HepG2 (cell line): ENCODE measurements at regions not wholly inside any gene's neighbourhood (a gene's known extent, or its start where the extent isn't known, plus 50 kb on each side); places are given as distances from the start of the nearest gene placed in this dataset.

ENCODE experiments used
- ATAC-seq: fragments of 200-7000 bp; cut with Tn5 transposase; 3 replicates; pipeline ENCODE4 v1.9.1; 2020; ENCODE audit warnings: mild to moderate bottlenecking, moderate library complexity
- BruUV-seq: library from RNA; stranded (reverse); fragments of 400-500 nt; replicated peaks from 2 replicates; lab custom pipeline; 2021; lab: Mats Ljungman, UMichigan
- CTCF ChIA-PET: fragments of 300-600 bp; formaldehyde crosslinking; extraction: SDS; loops from one replicate; lab custom pipeline; 2021; ENCODE audit warnings: low total read pairs, inconsistent platforms, low intra/inter-chr PET ratio; lab: Yijun Ruan, JAX
- POLR2A ChIA-PET: fragments of 350-600 bp; sonication (Branson Sonifier 250); formaldehyde crosslinking; loops from one replicate; lab custom pipeline; 2020; ENCODE audit warnings: antibody characterized with exemption, inconsistent platforms; lab: Yijun Ruan, JAX
- DNase-seq: peaks from one replicate; pipeline ENCODE4 v3.0.0-alpha.2; 2015; ENCODE audit warnings: low spot score
- FAIRE-seq: peaks from 3 replicates; lab custom pipeline; 2011; peaks lifted over from hg19 to GRCh38; lab: Jason Lieb, UNC
- H2AFZ ChIP-seq: one replicate; pipeline ENCODE4 v1.6.1; 2011; ENCODE audit warnings: low read length, inconsistent platforms
- H3K27ac ChIP-seq: fragments of 300-600 bp; 3 replicates; pipeline ENCODE4 v1.8.0; 2011; ENCODE audit warnings: mixed run types, mild to moderate bottlenecking, mixed read lengths, low read length, inconsistent platforms; ENCODE audit not compliant: insufficient read depth; ENCODE audit errors: extremely low read length
- H3K27me3 ChIP-seq, 2 experiments: fragments of 200-600 bp in 1 of 2; 2 replicates in 1 of 2; 3 replicates in 1 of 2; pipeline versions ENCODE4 v1.6.0 to v1.8.0; 2011; ENCODE audit warnings: low read length in 2 of 2, mild to moderate bottlenecking in 2 of 2, moderate library complexity in 2 of 2, inconsistent platforms in 1 of 2; ENCODE audit not compliant: insufficient read depth in 2 of 2, control insufficient read depth in 1 of 2
- H3K36me3 ChIP-seq, 2 experiments: fragments of 200-600 bp in 1 of 2; replicated peaks in 1 of 2; 2 replicates in 1 of 2; 3 replicates in 1 of 2; pipeline versions ENCODE4 v1.5.1 to v1.8.0; 2011; ENCODE audit warnings: low read length in 2 of 2, inconsistent platforms in 1 of 2; ENCODE audit not compliant: insufficient read depth in 2 of 2, control insufficient read depth in 1 of 2
- H3K4me1 ChIP-seq: 2 replicates; pipeline ENCODE4 v1.5.1; 2012; ENCODE audit warnings: low read length, inconsistent platforms; ENCODE audit not compliant: insufficient read depth
- H3K4me2 ChIP-seq: 2 replicates; pipeline ENCODE4 v1.6.0; 2011; ENCODE audit warnings: low read depth, low read length, inconsistent platforms
- H3K4me3 ChIP-seq, 3 experiments: fragments of 200-600 bp in 1 of 3; sonication (generic), shearing (Covaris generic) in 1 of 3; replicated peaks in 1 of 3; 2 replicates each; pipeline ENCODE4 v1.5.1; 2011 to 2016; ENCODE audit warnings: low read length in 3 of 3, inconsistent platforms in 2 of 3, low read depth in 2 of 3, mild to moderate bottlenecking in 2 of 3, control low read depth in 1 of 3, mixed read lengths in 1 of 3; ENCODE audit not compliant: insufficient read depth in 1 of 3
- H3K79me2 ChIP-seq: one replicate; pipeline ENCODE4 v1.6.1; 2011; ENCODE audit warnings: low read length, inconsistent platforms; ENCODE audit not compliant: insufficient read depth
- H3K9ac ChIP-seq: 2 replicates; pipeline ENCODE4 v1.6.0; 2011; ENCODE audit warnings: mild to moderate bottlenecking, low read depth, low read length, inconsistent platforms; ENCODE audit not compliant: insufficient read depth
- H3K9me3 ChIP-seq: 2 replicates; pipeline ENCODE4 v1.5.1; 2012; ENCODE audit warnings: mild to moderate bottlenecking, low read length
- H4K20me1 ChIP-seq: 2 replicates; pipeline ENCODE4 v1.6.0; 2011; ENCODE audit warnings: inconsistent platforms, mild to moderate bottlenecking, low read length, moderate library complexity; ENCODE audit not compliant: insufficient read depth
- ADNP ChIP-seq: sonication (generic); formaldehyde crosslinking; IDR thresholded peaks from 2 replicates; pipeline ENCODE4 v1.4.0; 2020; ENCODE audit warnings: missing genetic modification reagents
- FOXA1 ChIP-seq, 2 experiments: fragments of 450-650 bp in 1 of 2; sonication (generic) in 1 of 2; formaldehyde crosslinking in 1 of 2; IDR thresholded peaks; 2 replicates each; pipeline versions ENCODE4 v1.4.0 to v1.6.1; 2016 to 2020; ENCODE audit warnings: missing genetic modification reagents in 1 of 2
- JUN ChIP-seq: sonication (generic); formaldehyde crosslinking; IDR thresholded peaks from 2 replicates; pipeline ENCODE4 v1.4.0; 2020; ENCODE audit warnings: mild to moderate bottlenecking, missing genetic modification reagents
- KDM1A ChIP-seq: IDR thresholded peaks from 2 replicates; pipeline ENCODE4 v1.6.1; 2016; ENCODE audit warnings: missing compliant biosample characterization
- RNF2 ChIP-seq: fragments of 450-650 bp; conservative IDR thresholded peaks from 2 replicates; pipeline ENCODE4 v1.6.1; 2016; ENCODE audit warnings: low read depth
- SMARCE1 ChIP-seq: fragments of 450-650 bp; IDR thresholded peaks from 2 replicates; pipeline ENCODE4 v1.6.1; 2017; ENCODE audit warnings: borderline replicate concordance
- SPEN ChIP-seq: sonication (generic); formaldehyde crosslinking; IDR thresholded peaks from 2 replicates; pipeline ENCODE4 v1.5.1; 2020; ENCODE audit warnings: low read depth, mild to moderate bottlenecking, missing genetic modification reagents
- XRCC5 ChIP-seq: fragments of 200-400 bp; formaldehyde crosslinking; optimal IDR thresholded peaks from 2 replicates; pipeline ENCODE3; 2017; ENCODE audit warnings: mild to moderate bottlenecking, low read length
- ZBTB1 ChIP-seq: sonication (generic); formaldehyde crosslinking; IDR thresholded peaks from 2 replicates; pipeline ENCODE4 v1.4.0; 2020; ENCODE audit warnings: missing genetic modification reagents, borderline replicate concordance
- ZFP41 ChIP-seq: sonication (generic); formaldehyde crosslinking; IDR thresholded peaks from 2 replicates; pipeline ENCODE4 v1.4.0; 2020; ENCODE audit warnings: mild to moderate bottlenecking, missing genetic modification reagents, borderline replicate concordance
- ZNF24 ChIP-seq: fragments of 450-650 bp; IDR thresholded peaks from 2 replicates; pipeline ENCODE4 v1.6.1; 2017; ENCODE audit warnings: antibody characterized with exemption, mild to moderate bottlenecking
- ZNF329 ChIP-seq: sonication (generic); formaldehyde crosslinking; IDR thresholded peaks from 2 replicates; pipeline ENCODE4 v1.9.0; 2021; ENCODE audit warnings: low read depth, mild to moderate bottlenecking, missing genetic modification reagents
- ZNF33B ChIP-seq: sonication (generic); formaldehyde crosslinking; IDR thresholded peaks from 2 replicates; pipeline ENCODE4 v1.5.1; 2020; ENCODE audit warnings: mild to moderate bottlenecking, missing genetic modification reagents
- WGBS: methylation state at CpG from one replicate; pipeline ENCODE4 v1.1.6; 2017; ENCODE audit warnings: low lambda C conversion rate; 5-methylcytosine and 5-hydroxymethylcytosine counted together
- in situ Hi-C: cut with HindIII; loops from 2 replicates; pipeline ENCODE4 v1.10.0; 2017; ENCODE audit warnings: low pct_unique_long_range_greater_than_20kb; ENCODE audit not compliant: extremely low pct_ligation_motif_present
- intact Hi-C: fragments of 100-400 bp; cut with micrococcal nuclease; formaldehyde crosslinking; loops from one replicate; pipeline ENCODE4 v1.10.0; 2022; ENCODE audit not compliant: unreplicated experiment
- TF ChIP-seq, protein P1 (sequence below): sonication (generic); formaldehyde crosslinking; IDR thresholded peaks from 2 replicates; pipeline ENCODE4 v1.8.0; 2023; ENCODE audit warnings: mild to moderate bottlenecking, missing genetic modification reagents

DNA sequence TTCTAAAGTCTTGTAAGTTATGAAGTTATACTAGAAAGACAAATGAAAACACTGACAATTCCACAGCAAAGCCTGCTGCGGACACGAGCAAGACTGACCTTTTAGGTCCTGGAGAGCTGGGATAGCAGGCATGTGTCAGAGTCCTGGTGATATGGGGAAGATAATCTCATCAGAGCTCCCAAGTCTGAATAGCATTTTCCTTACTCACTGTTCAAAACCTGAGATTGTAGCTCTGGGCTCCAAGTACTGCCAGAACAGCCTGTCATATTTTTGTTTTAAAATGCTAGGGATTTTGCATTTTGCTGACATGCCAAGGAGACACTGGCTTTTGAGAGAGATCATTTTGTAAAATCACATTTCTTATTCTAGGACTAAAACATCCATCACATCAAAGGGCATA, 90.1 kb downstream of the DRD1 start (continued):
- TF ChIP-seq FOXA1 (IDR thresholded peaks at IDR 0.05): no peak
- no peak for TF ChIP-seq FOXA1 (CRISPR knock-in tag; IDR thresholded peaks at IDR 0.05)
- no peak for TF ChIP-seq SMARCE1
- no peak for TF ChIP-seq ZBTB1 (CRISPR knock-in tag)
- no peak for TF ChIP-seq KDM1A (CRISPR knock-in tag)
- TF ChIP-seq JUN (CRISPR knock-in tag): no peak
- TF ChIP-seq ZNF329 (CRISPR knock-in tag): no peak
- TF ChIP-seq, protein P1, sequence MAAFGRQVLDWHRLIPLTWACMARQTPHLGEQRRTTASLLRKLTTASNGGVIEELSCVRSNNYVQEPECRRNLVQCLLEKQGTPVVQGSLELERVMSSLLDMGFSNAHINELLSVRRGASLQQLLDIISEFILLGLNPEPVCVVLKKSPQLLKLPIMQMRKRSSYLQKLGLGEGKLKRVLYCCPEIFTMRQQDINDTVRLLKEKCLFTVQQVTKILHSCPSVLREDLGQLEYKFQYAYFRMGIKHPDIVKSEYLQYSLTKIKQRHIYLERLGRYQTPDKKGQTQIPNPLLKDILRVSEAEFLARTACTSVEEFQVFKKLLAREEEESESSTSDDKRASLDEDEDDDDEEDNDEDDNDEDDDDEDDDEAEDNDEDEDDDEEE (CRISPR knock-in tag): no peak
- TF ChIP-seq, all 625 proteins: peak for 0

DNA sequence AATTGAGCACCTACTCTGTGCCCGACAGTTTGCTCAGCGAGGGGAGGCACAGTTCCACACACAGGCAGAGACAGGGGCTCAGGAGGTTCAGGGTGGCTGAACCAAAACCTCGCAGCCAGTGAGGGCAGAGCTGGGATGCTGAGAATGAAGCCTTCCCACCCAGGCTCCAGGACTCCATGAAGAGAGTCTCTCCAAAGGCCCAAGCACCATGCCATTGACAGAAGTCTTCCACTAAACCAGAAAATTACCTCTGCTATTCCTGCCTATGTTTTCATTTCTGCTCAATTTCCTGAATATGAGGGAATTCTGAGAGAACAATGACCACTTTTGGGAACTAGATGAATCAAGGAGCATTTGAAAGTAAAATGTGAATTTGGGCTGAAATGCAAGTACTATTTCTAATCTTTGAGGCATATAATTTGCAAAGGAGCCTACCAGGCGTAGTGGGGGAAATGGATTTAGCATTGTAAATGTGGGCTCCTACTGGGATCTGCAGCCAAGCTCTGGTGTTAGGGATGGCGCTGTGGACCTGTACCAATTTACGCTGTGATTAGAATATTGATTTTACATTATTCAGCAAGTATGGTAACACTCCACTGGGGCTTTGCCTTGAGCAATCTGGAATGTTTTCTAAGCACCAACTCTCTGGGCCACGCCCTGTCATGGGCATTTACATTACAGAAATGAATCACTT, 91.9 kb downstream of the DRD1 start:
- no peak overlapping the region for H3K4me3 ChIP-seq
- DNase-seq: no peak
- no peak overlapping the region for H3K27ac ChIP-seq
- H3K36me3 ChIP-seq: no peaks in the 10 kb centered on the region
- ChIA-PET CTCF (no interaction called here), POLR2A (no interaction called here)
- no peak overlapping the region for H3K4me2 ChIP-seq
- TF ChIP-seq SPEN (CRISPR knock-in tag): no peak
- TF ChIP-seq RNF2: no peak
- TF ChIP-seq ZNF24: no peak
- TF ChIP-seq XRCC5: no peak
- no peak for TF ChIP-seq ZNF33B (CRISPR knock-in tag)
- TF ChIP-seq ADNP (CRISPR knock-in tag): no peak
- TF ChIP-seq ZFP41 (CRISPR knock-in tag): no peak
- no peak for ATAC-seq
- H3K4me1 ChIP-seq: no peaks in the 10 kb centered on the region
- intact Hi-C loops (no loop called here), in situ Hi-C loops (no loop called here)
- 30% methylated on average over 6 of the region's 7 CpGs for WGBS
- no peaks in the 10 kb centered on the region for H4K20me1 ChIP-seq
- no peak for FAIRE-seq
- H2AFZ ChIP-seq: no peak overlapping the region
- peaks cover 0 to 6% of the 10 kb centered on the region in 2 experiments; a peak in 1 of 5 replicates for H3K27me3 ChIP-seq
- H3K9ac ChIP-seq: no peak overlapping the region
- H3K9me3 ChIP-seq: no peaks in the 10 kb centered on the region
- no peaks in the 10 kb centered on the region for H3K79me2 ChIP-seq
- no TSS peak for BruUV-seq
